GM18499 (cell line): ENCODE measurements at regions not wholly inside any gene's neighbourhood (a gene's known extent, or its start where the extent isn't known, plus 50 kb on each side); places are given as distances from the start of the nearest gene placed in this dataset.

Experiments
- ATAC-seq: cut with Tn5 transposase; IDR thresholded peaks from one replicate; pipeline ENCODE4 v1.9.1; 2021; ENCODE audit warnings: moderate number of reproducible peaks; ENCODE audit not compliant: insufficient read depth, unreplicated experiment

DNA sequence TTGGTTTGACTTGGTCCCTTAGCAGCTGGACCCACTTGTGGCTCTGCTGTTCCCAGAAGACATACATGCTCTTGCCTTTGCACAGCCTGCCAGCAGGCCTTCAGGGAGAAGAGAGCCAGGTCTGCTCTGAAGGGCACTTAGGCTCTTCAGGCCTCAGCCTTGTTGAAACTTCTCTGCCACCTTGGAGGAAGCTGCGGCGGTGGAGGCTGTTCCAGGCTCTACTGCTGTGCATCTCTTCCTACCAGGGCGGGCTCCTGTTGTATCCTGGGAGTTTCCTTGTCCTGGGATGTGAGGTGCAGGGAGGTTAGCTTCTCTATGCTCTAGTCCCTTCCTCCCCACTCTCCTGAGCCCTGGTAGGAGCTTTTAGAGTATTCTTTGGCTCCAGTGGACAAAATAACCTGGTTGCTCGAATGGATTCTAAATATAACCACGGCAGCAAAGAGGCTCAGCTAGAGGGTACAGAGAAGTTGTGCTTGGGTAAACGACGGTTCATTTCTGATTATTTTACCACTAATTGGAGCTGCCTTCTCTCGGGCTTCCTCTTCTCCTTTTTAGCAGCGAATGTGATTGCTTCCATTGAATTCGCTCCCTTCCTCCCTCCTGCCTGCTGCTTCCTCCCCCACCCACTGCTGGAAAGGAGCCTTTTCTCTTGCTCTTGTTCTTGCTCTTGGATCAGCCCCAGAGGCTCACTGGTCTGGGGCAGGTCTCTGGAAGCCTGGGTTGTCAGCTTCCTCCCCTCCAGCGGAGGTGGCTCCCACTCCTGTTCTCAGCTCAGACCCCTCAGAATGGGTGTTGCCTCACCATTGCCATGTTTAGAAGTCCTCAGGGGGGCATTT is 126.6 kb upstream of the CACNA1E start:
- no peak for ATAC-seq

DNA sequence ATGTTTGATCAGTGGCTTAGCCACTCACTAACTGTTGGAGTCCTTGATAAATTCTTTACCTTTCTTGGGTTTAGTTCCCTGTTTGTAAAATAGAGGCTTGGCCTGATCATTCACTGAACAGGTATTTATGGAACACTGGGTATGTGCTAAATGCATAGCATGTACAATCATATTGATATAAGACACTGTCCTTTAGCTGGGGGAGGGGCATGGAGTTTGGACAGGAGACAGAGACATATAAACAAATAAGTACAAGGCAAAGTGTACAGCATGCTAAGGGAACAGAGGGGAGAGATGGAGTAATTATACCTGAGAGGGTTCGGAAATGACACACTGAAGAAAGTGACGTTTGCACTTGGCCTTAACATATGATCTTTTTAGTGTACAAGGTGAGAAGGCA is 124.3 kb upstream of the CACNA1E start:
- ATAC-seq = no peak

DNA sequence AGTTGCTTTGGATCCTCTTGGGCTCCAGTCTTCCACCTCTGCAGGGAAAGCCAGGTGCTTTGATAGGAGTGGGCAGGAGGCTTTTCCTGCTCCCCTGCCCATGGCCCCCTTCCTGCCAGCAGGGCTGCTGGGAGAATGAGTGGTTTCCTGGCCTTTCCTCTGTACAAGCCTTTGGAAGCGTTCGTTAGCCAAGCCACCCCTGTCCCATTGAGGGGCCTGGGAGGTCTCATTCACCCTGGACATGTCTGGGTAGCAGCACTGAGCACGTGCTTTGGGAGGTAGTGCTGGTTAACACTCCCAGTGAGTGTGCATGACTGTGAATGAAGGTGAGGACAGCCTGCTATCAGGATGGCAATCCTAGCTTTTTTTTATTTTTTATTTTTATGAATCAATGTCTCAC is 118.5 kb upstream of the CACNA1E start:
- no peak for ATAC-seq

DNA sequence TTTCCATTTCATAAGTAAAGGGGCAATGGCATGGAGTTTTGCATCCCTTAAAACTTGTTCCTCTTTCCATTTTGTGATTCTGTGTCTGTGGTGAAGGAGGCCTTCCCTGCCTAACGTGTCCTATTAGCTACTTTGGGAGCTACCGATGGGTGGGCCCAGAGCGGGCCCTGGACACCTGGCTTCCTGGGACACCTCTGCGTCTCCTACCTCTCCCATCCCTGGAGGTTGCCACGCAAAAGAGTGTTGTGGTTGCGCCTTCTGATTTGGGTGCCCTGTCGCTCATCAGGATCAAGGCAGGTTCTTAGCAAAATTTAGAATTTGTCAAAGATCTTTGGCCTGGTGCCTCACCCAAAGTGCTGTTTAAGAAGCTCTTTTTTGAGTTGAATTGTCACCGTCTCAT is 116.4 kb upstream of the CACNA1E start:
- ATAC-seq = no peak

DNA sequence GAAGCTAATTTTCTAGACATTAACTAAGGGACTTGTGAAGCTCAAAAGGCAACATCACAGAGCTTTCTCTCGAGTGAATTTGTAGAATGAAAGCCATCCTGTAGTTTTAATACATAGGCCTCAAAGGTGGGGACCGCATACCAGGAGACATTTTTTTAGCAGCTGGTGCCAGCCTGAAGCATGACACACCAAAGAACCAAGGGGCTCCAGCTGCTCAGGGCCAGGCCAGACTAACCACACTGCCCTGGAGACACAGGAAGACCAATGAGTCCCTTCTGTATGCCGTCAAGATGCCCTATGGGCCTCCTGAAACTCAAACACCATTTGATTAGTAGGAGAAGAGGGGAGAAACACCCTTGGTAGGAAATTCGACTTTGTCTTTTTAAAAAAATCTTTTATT is 113.9 kb upstream of the CACNA1E start:
- ATAC-seq = no peak

DNA sequence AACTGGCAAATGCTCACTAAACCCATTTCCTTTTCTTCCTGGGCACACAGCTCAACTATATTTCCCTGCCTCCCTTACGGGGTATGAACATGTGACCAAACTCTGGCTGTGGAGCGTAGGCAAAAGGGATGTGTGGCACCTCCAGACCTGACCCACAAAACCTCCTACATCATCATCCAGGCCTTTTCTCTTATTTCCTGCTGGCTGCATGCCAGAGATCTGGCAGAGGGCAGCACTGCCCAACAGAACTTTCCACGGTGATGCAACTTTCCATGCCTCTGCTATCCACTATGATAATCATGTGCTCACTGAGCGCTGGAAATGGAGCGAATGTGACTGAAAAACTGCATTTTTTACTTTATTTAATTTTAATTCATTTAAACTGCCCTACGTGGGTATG is 99.6 kb upstream of the CACNA1E start:
- ATAC-seq = no peak

DNA sequence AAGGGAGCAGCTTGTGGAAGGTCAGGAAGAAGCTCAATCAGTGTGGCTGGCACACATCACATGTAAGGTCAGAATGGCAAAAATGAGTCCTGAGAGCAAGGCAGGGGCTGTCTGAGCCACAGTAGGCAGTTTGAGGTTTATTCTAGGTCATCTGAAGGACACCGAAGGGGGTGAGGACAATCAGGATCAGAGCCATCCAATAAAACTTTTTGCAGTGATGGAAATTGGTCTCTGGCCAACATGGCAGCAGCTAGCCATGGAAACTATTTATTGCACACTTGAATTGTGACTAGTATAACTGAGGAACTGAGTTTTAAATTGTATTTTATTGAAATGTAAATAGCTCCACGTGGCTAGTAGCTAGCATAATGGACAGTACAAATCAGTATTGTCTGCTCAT is 97.0 kb upstream of the CACNA1E start:
- ATAC-seq = no peak

DNA sequence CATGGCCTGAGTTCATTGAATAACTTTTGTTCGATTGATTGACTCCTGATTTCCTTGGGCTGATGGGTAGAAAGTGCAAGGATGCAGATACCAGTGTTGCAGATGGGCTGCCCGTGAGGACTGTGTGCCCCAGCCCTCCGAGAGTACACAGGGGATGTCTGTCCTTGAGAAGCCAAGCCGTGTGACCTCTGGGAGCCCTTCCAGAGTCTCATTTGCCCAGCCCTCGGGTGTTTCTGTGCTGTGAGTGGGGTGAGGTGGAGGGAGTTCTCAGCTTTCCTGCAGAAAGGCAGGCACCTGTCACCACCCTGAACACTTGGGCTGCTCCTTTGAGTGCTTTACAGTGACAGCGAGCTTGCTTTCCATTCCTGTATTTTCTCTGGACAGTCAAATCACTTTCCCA is 96.4 kb upstream of the CACNA1E start:
- no peak for ATAC-seq

DNA sequence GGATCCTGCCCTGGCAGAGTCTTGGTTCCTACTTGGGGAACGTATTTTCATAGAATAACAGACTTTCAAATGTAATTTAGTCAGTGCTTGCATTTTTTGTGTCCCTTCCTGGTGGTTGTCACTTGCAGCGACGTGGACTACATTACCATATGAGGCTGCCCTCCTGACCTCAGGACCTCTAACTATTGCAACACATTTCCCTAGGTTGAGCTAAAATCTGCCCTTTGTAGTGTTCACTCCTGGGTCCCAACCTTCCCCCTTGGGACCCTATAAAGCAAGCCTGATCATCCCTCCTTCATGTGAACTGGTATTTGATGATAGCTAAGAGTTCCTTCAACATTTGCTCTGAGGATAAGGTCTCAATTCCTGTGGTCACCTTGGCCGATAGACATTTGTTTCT is 95.6 kb upstream of the CACNA1E start:
- ATAC-seq = no peak

DNA sequence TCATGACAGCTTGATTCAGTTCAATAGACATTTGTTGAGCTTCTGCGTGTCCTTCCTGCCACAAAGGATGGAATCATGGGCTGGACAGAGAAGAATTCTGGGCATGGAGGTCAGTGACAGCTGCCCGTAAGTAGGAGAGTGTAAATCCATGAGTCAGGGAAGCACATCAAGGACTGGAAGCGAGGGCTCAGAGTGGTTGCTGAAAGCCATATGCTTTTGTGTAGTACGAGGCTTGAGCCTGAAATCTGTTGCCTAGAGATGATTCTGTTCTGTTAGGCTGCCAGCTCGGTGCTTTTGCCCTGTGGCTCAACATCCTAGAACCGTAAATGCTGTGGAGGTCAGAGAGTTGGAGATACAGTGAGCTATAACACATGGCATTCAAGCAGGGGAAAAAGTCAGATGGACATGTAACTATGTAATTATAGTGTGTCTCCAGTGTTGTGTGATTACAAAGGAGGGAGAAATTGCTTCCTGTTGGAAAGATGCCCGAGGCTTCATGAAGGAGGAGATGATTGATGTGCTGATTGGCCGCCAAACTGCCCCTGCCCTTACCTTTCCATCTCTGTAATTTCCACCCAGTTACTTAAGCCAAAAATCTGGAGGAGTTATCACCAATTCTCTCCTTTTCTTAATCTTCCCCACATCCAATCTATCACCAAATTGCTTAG is 92.8 kb upstream of the CACNA1E start:
- no peak for ATAC-seq

DNA sequence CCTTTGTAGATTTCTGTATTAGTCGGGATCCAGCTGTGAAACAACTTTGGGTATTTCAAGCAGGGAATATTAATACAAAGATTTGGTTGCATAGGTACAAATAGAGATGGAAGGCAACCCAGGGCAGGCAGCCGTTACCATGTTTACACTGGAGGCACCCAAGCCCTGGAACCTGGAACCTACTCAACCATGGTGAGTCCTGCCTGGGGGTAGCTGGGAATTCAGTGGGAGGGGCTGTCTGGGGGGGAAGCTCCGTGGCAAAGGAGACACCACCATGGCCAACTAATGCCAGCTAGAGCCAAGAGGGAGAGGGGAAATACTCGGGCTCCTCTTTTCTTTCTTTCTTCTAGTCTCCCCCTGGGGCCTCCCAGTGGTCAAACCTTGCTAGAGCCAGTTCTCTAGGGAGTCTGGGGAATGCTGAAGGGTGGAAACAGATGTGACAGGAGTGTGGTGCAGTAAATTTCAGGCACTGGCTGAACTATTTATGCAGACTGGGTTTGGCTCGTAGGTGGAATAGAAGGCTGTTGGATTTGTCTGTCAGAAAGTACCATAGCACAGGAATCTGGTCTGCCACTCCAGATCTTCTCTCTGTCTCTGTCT is 91.9 kb upstream of the CACNA1E start:
- no peak for ATAC-seq

DNA sequence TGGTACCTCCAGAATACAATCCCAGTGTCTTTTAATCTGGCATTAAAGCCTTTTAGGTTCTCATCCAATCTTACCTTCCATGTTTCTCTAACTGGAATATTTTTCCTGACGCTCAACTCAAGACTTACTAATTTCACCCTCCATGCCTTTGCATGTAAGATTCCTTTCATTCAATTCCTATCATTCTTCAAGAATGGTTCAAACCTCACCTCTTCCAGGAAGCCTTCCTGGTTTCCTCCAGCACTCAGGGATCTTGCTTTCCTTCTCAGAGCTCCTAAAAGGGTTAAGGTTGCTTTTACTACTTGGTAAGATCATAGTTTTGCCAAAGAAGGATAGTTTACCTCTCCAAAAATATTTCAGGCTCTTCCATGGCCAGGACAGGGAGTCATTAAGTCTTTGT is 91.2 kb upstream of the CACNA1E start:
- no peak for ATAC-seq

DNA sequence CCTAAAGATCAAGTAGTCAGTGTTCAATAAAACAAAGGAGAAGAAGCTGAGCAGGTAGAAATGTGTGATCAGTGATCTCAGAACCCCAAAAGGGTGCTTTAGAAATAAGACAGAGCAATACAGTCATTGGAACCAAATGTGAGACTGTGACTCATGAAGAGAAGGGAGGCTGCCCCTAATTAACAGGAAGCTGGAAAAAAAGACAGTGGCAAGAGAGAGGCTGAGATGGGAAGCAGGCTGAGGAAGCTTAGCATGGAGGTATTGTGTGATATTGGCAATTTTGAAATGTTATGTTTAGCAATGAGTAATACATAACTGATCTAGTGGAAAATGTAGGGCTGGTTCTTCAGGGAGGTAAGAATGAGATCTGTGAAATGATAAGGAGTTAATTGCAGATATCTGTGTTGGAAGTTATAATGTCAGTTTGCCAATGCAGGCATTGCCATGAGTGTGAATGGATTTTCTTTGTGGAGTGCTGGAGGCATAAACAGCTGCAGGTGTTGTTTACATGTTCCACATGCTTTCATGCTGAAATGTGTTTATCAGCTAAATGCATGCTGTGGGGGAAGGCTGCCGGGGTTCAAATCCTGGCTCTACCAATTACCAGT is 90.6 kb upstream of the CACNA1E start:
- ATAC-seq = no peak

DNA sequence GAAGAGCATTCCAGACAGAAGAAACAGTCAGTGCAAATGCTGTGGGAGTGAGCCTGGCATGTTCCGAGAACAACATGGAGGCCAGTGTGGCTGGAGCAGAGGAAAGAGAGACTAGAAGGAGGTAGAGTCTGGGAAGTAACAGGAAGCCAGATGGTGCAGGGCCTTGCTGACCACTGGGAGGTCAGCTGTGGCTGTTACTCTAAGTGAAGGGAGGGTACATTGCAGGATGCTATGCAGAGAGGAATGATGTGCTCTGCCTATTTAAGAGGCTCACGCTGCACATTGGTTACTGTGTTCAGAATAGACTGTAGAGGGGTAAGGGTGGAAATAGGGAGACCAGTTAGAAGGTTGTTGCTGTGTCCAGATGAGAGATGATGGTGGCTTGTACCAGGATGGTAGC is 88.6 kb upstream of the CACNA1E start:
- no peak for ATAC-seq

DNA sequence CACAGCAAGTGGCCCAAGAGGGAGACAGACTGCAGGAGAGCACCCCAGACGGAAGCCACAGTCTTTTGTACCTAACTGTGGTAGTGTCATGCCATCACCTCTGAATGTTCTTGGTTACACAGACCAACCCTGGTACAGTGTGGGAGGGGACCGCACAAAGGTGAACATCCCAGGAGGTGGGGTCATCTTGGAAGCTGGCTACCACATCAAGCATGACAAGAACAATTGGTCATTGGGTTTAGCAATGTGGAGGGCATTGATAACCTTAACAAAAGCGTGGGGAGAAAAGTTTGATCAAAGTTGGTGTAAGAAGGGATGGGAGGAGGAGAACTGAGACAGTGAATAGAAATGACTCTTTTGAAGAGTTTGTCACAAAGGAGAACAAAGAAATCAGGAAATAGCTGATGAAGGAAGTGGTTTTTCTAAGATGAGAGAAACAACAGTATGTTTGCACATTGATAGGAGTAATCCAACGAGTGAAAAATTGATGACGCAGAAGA is 87.1 kb upstream of the CACNA1E start:
- ATAC-seq = no peak

DNA sequence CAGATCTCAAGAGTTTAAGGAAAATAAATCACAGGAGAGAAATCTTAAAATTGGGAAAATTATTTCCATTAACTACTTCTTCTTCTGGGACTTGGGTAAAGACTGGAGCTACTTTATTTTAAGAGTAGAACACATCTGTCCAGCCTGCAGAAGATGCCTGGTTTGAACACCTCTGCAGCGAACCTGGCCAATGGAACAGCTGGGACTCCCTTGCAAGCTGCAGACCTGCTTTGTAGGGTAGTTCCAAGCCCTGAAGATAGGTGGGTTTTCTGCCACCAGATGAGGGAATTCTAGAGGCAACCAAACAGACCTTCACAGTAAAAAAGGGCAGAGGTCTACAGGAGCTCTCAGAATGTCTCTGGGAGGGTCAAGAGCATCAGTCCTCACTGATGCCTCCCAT is 86.5 kb upstream of the CACNA1E start:
- ATAC-seq = no peak

DNA sequence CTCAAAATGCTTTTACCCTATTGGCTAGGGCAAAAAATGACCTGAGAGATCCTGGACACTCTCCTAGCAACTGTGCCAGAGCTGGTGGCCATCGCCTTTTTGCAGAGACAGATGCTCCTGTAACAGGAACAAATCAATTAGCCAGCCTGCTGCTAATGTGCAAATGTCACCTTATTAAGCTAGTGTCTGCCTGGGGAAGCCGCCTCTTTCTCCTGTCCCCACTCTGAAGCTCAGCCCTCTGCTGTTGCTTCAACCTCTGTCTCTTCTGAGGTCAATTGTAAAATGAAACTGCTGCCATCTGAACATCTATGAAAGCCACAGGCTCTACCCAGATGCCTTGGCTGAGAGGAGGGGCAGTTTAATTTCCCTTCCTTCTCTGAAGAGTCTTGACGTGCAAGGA is 85.5 kb upstream of the CACNA1E start:
- peak; percentile 59 for ATAC-seq

DNA sequence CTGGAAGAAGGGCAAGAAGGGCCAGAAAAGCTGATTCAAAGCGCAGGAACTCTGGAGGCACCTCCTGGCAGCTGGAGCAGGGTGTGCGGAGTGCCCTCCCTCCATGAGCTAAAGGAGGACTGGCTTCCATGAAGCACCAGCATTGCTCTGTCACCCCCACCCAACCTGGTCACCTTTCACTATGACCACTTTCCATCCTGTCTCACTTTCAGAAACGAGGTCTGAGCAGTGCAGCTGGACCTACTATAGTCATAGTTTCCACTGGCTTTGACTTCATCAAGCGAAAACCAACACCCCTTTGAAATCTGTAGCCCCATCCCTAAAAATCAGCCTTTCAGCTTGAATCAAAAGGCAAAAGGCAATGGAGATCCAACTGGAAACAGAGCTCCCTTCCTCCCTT is 84.8 kb upstream of the CACNA1E start:
- peak; percentile 74 for ATAC-seq

DNA sequence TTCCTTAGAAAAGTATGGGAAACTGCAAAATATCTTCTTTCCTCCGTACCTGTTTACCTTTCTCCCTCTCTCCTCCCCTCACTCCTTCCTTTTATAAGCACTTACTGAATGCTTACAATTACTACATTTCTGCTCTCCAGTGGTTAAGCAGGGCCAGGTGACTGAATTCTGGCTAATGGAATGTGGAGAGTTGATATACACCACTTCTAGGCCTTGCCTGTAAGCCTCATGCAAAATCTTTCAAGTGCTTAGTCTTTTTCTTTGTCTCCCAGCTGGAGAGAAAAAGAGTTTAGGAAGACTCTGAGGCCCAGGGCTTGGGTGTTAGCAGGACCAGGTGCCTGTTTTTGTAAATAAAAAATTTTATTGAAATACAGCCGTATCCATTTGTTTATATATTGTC is 77.7 kb upstream of the CACNA1E start:
- ATAC-seq = no peak

DNA sequence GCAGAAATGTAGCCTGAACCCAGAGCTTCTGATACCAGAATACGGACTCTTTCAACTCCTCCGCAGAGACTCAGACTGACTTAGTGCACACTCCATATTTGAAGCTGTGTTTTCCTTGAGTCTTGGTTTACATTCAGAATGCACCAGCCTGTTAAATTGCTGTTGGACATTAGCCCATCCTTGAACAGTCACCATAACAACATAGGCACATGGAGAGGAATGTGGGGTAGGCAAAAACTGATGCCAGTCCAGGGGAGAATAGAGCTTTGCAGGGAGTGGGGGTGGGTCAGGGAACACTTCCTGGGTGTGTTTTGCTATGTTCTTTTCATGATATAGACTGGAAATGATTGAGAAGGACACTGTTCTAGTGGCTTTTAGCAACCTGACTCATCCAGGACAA is 76.3 kb upstream of the CACNA1E start:
- ATAC-seq = no peak

DNA sequence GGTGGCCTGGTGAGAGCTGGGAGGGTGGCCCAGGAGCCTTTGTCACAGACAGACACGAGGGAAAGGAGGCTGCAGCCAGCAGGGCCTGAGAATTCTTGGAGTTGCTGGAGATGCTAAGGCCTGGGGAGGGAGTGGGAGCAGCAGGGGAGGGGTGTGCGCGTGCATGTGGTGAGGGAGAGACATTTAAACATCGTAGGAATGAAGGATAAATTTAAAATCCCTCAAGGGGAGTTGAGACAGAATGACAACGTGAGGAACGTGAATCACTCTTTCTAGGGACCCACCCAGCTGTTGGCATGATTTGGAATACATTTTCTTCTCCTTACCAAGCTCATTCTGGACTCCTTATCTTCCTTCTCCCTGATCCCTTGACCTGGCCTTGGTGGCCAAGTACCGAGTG is 73.3 kb upstream of the CACNA1E start:
- ATAC-seq = no peak
